Calu3 (cell line): ENCODE measurements at regions not wholly inside any gene's neighbourhood (a gene's known extent, or its start where the extent isn't known, plus 50 kb on each side); places are given as distances from the start of the nearest gene placed in this dataset.

Experiments
- BruUV-seq: library from RNA; stranded (reverse); fragments of 400-500 nt; replicated peaks from 2 replicates; lab custom pipeline; 2021; lab: Mats Ljungman, UMichigan
- CTCF ChIA-PET: fragments of 300-600 bp; sonication (Branson Sonifier 250); formaldehyde crosslinking; loops from one replicate; lab custom pipeline; 2022; ENCODE audit warnings: antibody characterized with exemption; lab: Charles Lee
- DNase-seq: peaks from one replicate; pipeline ENCODE4 v3.0.0; 2022
- H3K27ac Mint-ChIP-seq: one replicate; pipeline ENCODE4 v1.8.0; 2022; ENCODE audit warnings: mixed read lengths; ENCODE audit not compliant: unreplicated experiment
- H3K27me3 Mint-ChIP-seq: one replicate; pipeline ENCODE4 v1.8.0; 2022; ENCODE audit warnings: mixed read lengths; ENCODE audit not compliant: unreplicated experiment
- H3K36me3 Mint-ChIP-seq: one replicate; pipeline ENCODE4 v1.8.0; 2022; ENCODE audit warnings: mild to moderate bottlenecking, moderate library complexity, mixed read lengths; ENCODE audit not compliant: insufficient read depth, unreplicated experiment
- H3K4me1 Mint-ChIP-seq: one replicate; pipeline ENCODE4 v1.8.0; 2022; ENCODE audit warnings: mild to moderate bottlenecking, low read depth, mixed read lengths; ENCODE audit not compliant: unreplicated experiment
- H3K4me3 Mint-ChIP-seq: one replicate; pipeline ENCODE4 v1.8.0; 2022; ENCODE audit warnings: mild to moderate bottlenecking, low read depth, moderate library complexity, mixed read lengths; ENCODE audit not compliant: unreplicated experiment
- H3K9me3 Mint-ChIP-seq: one replicate; pipeline ENCODE4 v1.8.0; 2022; ENCODE audit warnings: low read depth, mixed read lengths; ENCODE audit not compliant: unreplicated experiment
- intact Hi-C: fragments of 100-400 bp; cut with micrococcal nuclease; formaldehyde crosslinking; loops from one replicate; pipeline ENCODE4 v1.10.0; 2022; ENCODE audit not compliant: unreplicated experiment
- TF ChIP-seq, protein P1 (sequence below): fragments of 200-600 bp; IDR thresholded peaks from one replicate; pipeline ENCODE4 v1.8.0; 2022; ENCODE audit warnings: antibody characterized with exemption; ENCODE audit not compliant: unreplicated experiment

DNA sequence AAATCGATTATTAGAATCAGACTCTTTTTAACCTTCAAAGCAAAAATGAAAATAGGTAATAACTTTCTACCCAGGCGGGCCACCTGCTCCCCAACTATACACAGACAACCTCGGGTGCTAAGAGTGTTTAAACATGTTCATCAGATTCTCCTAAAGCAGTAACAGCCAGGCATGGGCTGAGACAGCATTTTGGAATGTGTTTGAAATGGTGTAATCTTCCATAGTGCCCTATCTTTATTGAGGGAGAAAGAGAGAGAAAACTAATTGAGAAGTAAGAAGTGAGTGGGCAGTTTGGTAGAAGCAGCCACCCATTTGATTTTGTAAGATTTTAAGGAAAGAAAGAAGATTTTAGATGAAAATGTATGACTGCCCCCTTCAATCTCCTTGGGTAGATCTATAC, 196.1 kb upstream of the CTAGE1 start:
- H3K36me3 Mint-ChIP-seq, result no peaks in the 10 kb centered on the region
- TF ChIP-seq, protein P1, sequence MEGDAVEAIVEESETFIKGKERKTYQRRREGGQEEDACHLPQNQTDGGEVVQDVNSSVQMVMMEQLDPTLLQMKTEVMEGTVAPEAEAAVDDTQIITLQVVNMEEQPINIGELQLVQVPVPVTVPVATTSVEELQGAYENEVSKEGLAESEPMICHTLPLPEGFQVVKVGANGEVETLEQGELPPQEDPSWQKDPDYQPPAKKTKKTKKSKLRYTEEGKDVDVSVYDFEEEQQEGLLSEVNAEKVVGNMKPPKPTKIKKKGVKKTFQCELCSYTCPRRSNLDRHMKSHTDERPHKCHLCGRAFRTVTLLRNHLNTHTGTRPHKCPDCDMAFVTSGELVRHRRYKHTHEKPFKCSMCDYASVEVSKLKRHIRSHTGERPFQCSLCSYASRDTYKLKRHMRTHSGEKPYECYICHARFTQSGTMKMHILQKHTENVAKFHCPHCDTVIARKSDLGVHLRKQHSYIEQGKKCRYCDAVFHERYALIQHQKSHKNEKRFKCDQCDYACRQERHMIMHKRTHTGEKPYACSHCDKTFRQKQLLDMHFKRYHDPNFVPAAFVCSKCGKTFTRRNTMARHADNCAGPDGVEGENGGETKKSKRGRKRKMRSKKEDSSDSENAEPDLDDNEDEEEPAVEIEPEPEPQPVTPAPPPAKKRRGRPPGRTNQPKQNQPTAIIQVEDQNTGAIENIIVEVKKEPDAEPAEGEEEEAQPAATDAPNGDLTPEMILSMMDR, result no peak
- H3K27me3 Mint-ChIP-seq, result no peaks in the 10 kb centered on the region
- CTCF ChIA-PET, result interaction anchor here (0.8 kb wide), 1 partner anchor 331 kb away, joined by 4 read pairs; no protein-coding TSS in a partner anchor
- peak overlapping the region; percentile 46 for H3K4me3 Mint-ChIP-seq
- H3K9me3 Mint-ChIP-seq, result no peaks in the 10 kb centered on the region
- no TSS peak for BruUV-seq
- DNase-seq, result no peak
- intact Hi-C loops, result no loop called here
- peaks cover 30% of the 10 kb centered on the region for H3K4me1 Mint-ChIP-seq
- peak overlapping the region; percentile 10 for H3K27ac Mint-ChIP-seq

DNA sequence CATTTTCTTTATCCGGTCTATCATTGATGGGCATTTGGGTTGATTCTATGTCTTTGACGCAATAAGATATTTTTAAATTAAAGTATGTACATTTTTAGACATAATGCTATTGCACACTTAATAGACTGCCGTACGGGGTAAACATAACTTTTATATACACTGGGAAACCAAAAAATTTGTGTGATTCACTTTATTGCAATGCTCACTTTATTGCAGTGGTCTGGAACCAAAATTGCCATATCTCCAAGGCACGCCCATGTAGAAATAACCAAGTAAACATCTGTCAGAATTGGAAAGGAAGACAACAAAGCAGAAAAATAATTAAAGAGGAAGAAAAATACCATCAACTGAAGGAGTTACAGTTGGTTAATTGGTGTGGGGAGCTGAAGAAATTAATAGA, 205.8 kb upstream of the CTAGE1 start:
- no peaks in the 10 kb centered on the region for H3K9me3 Mint-ChIP-seq
- H3K4me3 Mint-ChIP-seq, result no peak overlapping the region
- TF ChIP-seq, protein P1, result no peak
- H3K36me3 Mint-ChIP-seq, result no peaks in the 10 kb centered on the region
- CTCF ChIA-PET, result no interaction called here
- H3K27ac Mint-ChIP-seq, result no peak overlapping the region
- peaks cover 15% of the 10 kb centered on the region for H3K4me1 Mint-ChIP-seq
- no TSS peak for BruUV-seq
- no peak for DNase-seq
- intact Hi-C loops, result loop anchor here (10.0 kb wide), 1 partner anchor 91 kb away; no protein-coding TSS in a partner anchor
- no peaks in the 10 kb centered on the region for H3K27me3 Mint-ChIP-seq

DNA sequence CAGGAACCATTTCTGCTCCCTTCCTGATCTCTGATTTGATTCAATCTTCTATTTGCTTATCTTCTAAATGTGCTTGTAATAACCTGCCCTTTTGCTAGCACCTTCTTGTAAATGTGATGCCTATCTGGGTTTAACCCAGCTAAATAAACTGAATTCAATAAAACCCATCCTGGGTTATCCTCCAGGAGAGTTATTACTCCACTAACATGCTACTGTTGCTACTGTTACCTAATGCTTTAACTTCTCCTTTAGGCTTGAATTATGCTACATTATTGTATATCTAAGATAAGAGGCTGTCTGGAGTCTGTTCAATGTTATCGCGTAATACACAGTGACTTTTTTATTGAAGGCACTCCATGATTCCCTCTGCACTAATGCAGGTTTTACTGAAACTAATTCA, 206.5 kb upstream of the CTAGE1 start:
- BruUV-seq, result no TSS peak
- H3K4me1 Mint-ChIP-seq, result peaks cover 10% of the 10 kb centered on the region

DNA sequence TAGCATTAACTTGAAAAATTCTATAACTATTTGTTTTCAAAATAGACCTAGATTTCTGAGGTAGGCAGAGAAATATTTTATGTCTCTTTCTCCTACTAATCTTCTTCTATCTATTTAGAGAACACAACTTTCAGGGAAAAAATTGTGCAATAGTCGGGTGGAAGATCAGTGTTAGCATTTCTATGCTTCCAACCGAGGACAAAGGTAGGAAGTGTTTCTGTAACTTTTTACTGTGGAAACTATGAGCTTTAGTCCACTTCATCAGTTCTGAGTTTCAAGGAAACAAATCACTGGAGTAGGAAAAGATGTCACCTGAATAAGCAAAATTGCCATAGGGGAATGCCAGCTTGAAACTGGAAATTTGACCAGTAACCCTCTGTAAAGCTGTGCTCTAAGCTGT, 207.7 kb upstream of the CTAGE1 start:
- H3K27me3 Mint-ChIP-seq, result no peaks in the 10 kb centered on the region
- no TSS peak for BruUV-seq
- intact Hi-C loops, result loop anchor here (10.0 kb wide), 1 partner anchor 89 kb away; no protein-coding TSS in a partner anchor

More for the DNA sequence above, 206.5 kb upstream of the CTAGE1 start:
- TF ChIP-seq, protein P1, result no peak
- Mint-ChIP-seq H3K36me3 (no peaks in the 10 kb centered on the region), H3K4me3 (no peak overlapping the region), H3K27ac (no peak overlapping the region), H3K9me3 (no peaks in the 10 kb centered on the region), H3K27me3 (no peaks in the 10 kb centered on the region)
- DNase-seq, result no peak
- CTCF ChIA-PET, result no interaction called here
- intact Hi-C loops, result loop anchor here (10.0 kb wide), 1 partner anchor 91 kb away; no protein-coding TSS in a partner anchor

More for the DNA sequence above, 207.7 kb upstream of the CTAGE1 start:
- TF ChIP-seq, protein P1, result no peak
- no peak overlapping the region for H3K27ac Mint-ChIP-seq
- H3K36me3 Mint-ChIP-seq, result no peaks in the 10 kb centered on the region
- no peak overlapping the region for H3K4me3 Mint-ChIP-seq
- peaks cover 7% of the 10 kb centered on the region for H3K4me1 Mint-ChIP-seq
- H3K9me3 Mint-ChIP-seq, result no peaks in the 10 kb centered on the region
- CTCF ChIA-PET, result no interaction called here
- DNase-seq, result no peak
